Activated naive CD8-positive, alpha-beta T cell treated with anti-CD3 and anti-CD28 coated beads, Interleukin-2, amount 10 ng/mL, durations not matched to agents 7 days and 5 days (primary cell): ENCODE measurements at regions not wholly inside any gene's neighbourhood (a gene's known extent, or its start where the extent isn't known, plus 50 kb on each side); places are given as distances from the start of the nearest gene placed in this dataset.
"Not testable (repeated sequence)": the region's sequence is repeated elsewhere in the genome, so short reads cannot be mapped to it uniquely, and the experiment has no call there.

Experiments used
- ATAC-seq: fragments of 150-1000 bp; cut with Tn5 transposase; one replicate; pipeline ENCODE4 v1.10.0; 2021; ENCODE audit warnings: low read depth, moderate library complexity
- POLR2A ChIA-PET: fragments of 350-600 bp; sonication (Branson Sonifier 250); formaldehyde crosslinking; loops from one replicate; lab custom pipeline; 2021; ENCODE audit warnings: antibody characterized with exemption; lab: Charles Lee
- DNase-seq: peaks from one replicate; pipeline ENCODE4 v3.0.0; 2021
- H3K27ac Mint-ChIP-seq: one replicate; pipeline ENCODE4 v1.8.0; 2022; ENCODE audit warnings: mild to moderate bottlenecking, mixed read lengths
- H3K27me3 Mint-ChIP-seq: one replicate; pipeline ENCODE4 v1.8.0; 2022; ENCODE audit warnings: mild to moderate bottlenecking, moderate library complexity, mixed read lengths
- H3K36me3 Mint-ChIP-seq: one replicate; pipeline ENCODE4 v1.8.0; 2021; ENCODE audit warnings: mild to moderate bottlenecking, mixed read lengths
- H3K4me1 Mint-ChIP-seq: one replicate; pipeline ENCODE4 v1.8.0; 2021; ENCODE audit warnings: mixed read lengths
- H3K4me3 Mint-ChIP-seq: one replicate; pipeline ENCODE4 v1.8.0; 2022; ENCODE audit warnings: mild to moderate bottlenecking, moderate library complexity, mixed read lengths
- H3K9me3 Mint-ChIP-seq: one replicate; pipeline ENCODE4 v1.8.0; 2021; ENCODE audit warnings: mixed read lengths

- Mint-ChIP-seq H3K4me1 (no peaks in the 10 kb centered on the region), H3K4me3 (no peak overlapping the region), H3K9me3 (peaks cover 6% of the 10 kb centered on the region), H3K36me3 (no peaks in the 10 kb centered on the region), H3K27ac (no peak overlapping the region), H3K27me3 (peaks cover 9% of the 10 kb centered on the region)
- ATAC-seq (no peak), DNase-seq (no peak)
- POLR2A ChIA-PET: no interaction called here
These were observed 201.9 kb upstream of the APCDD1 start for GRCh38 chr18:10252494-10252893.

- Mint-ChIP-seq H3K4me1 (no peaks in the 10 kb centered on the region), H3K27me3 (peaks cover 9% of the 10 kb centered on the region), H3K27ac (no peak overlapping the region)
These were observed 201.3 kb upstream of the APCDD1 start for GRCh38 chr18:10252952-10253705.

GRCh38 chr18:10256276-10256675 lies 198.2 kb upstream of the APCDD1 start:
- H3K4me1 Mint-ChIP-seq, H3K4me3 Mint-ChIP-seq, H3K9me3 Mint-ChIP-seq, POLR2A ChIA-PET, H3K36me3 Mint-ChIP-seq, DNase-seq, H3K27ac Mint-ChIP-seq, ATAC-seq: not testable (repeated sequence)
- peaks cover 11% of the 10 kb centered on the region for H3K27me3 Mint-ChIP-seq

More at GRCh38 chr18:10252952-10253705, 201.3 kb upstream of the APCDD1 start:
- POLR2A ChIA-PET: no interaction called here
- DNase-seq (no peak), ATAC-seq (no peak)
- no peaks in the 10 kb centered on the region for H3K36me3 Mint-ChIP-seq
- H3K4me3 Mint-ChIP-seq: no peak overlapping the region
- H3K9me3 Mint-ChIP-seq: peaks cover 6% of the 10 kb centered on the region

GRCh38 chr18:10258836-10259474 lies 195.5 kb upstream of the APCDD1 start:
- H3K9me3 Mint-ChIP-seq: peaks cover 3% of the 10 kb centered on the region
- H3K27me3 Mint-ChIP-seq: peaks cover 8% of the 10 kb centered on the region
- DNase-seq: no peak
- peaks cover 5% of the 10 kb centered on the region for H3K4me1 Mint-ChIP-seq
- no peaks in the 10 kb centered on the region for H3K36me3 Mint-ChIP-seq
- ATAC-seq: no peak
- H3K4me3 Mint-ChIP-seq: no peak overlapping the region
- no peak overlapping the region for H3K27ac Mint-ChIP-seq
- POLR2A ChIA-PET: no interaction called here

GRCh38 chr18:10259901-10260300 lies 194.5 kb upstream of the APCDD1 start:
- Mint-ChIP-seq H3K9me3 (peaks cover 3% of the 10 kb centered on the region), H3K4me1 (peaks cover 5% of the 10 kb centered on the region), H3K36me3 (no peaks in the 10 kb centered on the region), H3K27ac (no peak overlapping the region), H3K27me3 (peaks cover 7% of the 10 kb centered on the region), H3K4me3 (no peak overlapping the region)
- POLR2A ChIA-PET: no interaction called here
- DNase-seq (no peak), ATAC-seq (no peak)

- DNase-seq: no peak
- H3K9me3 Mint-ChIP-seq: peaks cover 3% of the 10 kb centered on the region
- POLR2A ChIA-PET: no interaction called here
- H3K27me3 Mint-ChIP-seq: peaks cover 2% of the 10 kb centered on the region
- no peak overlapping the region for H3K27ac Mint-ChIP-seq
- no peak for ATAC-seq
- H3K4me1 Mint-ChIP-seq: peaks cover 7% of the 10 kb centered on the region
- no peaks in the 10 kb centered on the region for H3K36me3 Mint-ChIP-seq
- no peak overlapping the region for H3K4me3 Mint-ChIP-seq
These were observed 192.8 kb upstream of the APCDD1 start for GRCh38 chr18:10261344-10262276.

- H3K4me1 Mint-ChIP-seq: peaks cover 7% of the 10 kb centered on the region
- ATAC-seq: no peak
- no peaks in the 10 kb centered on the region for H3K9me3 Mint-ChIP-seq
These were observed 191.9 kb upstream of the APCDD1 start for GRCh38 chr18:10262566-10262965.

GRCh38 chr18:10264260-10264659 lies 190.2 kb upstream of the APCDD1 start:
- no peak overlapping the region for H3K27ac Mint-ChIP-seq
- POLR2A ChIA-PET: no interaction called here
- DNase-seq (no peak), ATAC-seq (no peak)
- peaks cover 7% of the 10 kb centered on the region for H3K4me1 Mint-ChIP-seq
- H3K4me3 Mint-ChIP-seq: no peak overlapping the region
- H3K9me3 Mint-ChIP-seq: no peaks in the 10 kb centered on the region
- H3K27me3 Mint-ChIP-seq: no peaks in the 10 kb centered on the region
- H3K36me3 Mint-ChIP-seq: no peaks in the 10 kb centered on the region

More at GRCh38 chr18:10262566-10262965, 191.9 kb upstream of the APCDD1 start:
- no peak for DNase-seq
- Mint-ChIP-seq H3K27ac (no peak overlapping the region), H3K4me3 (no peak overlapping the region), H3K36me3 (no peaks in the 10 kb centered on the region), H3K27me3 (peaks cover 2% of the 10 kb centered on the region)
- POLR2A ChIA-PET: no interaction called here

GRCh38 chr18:10265560-10266333 lies 188.7 kb upstream of the APCDD1 start:
- H3K27me3 Mint-ChIP-seq: no peaks in the 10 kb centered on the region
- peaks cover 7% of the 10 kb centered on the region for H3K4me1 Mint-ChIP-seq
- H3K36me3 Mint-ChIP-seq: no peaks in the 10 kb centered on the region
- ATAC-seq (no peak), DNase-seq (no peak)
- no peak overlapping the region for H3K4me3 Mint-ChIP-seq
- H3K9me3 Mint-ChIP-seq: no peaks in the 10 kb centered on the region
- no peak overlapping the region for H3K27ac Mint-ChIP-seq
- POLR2A ChIA-PET: no interaction called here

- H3K4me3 Mint-ChIP-seq: no peak overlapping the region
These were observed 188.2 kb upstream of the APCDD1 start for GRCh38 chr18:10266334-10266590.

GRCh38 chr18:10269261-10269660 lies 185.2 kb upstream of the APCDD1 start:
- POLR2A ChIA-PET: no interaction called here
- no peaks in the 10 kb centered on the region for H3K9me3 Mint-ChIP-seq
- H3K27me3 Mint-ChIP-seq: no peaks in the 10 kb centered on the region
- no peak overlapping the region for H3K27ac Mint-ChIP-seq
- H3K4me1 Mint-ChIP-seq: peaks cover 3% of the 10 kb centered on the region
- no peak for DNase-seq
- H3K36me3 Mint-ChIP-seq: no peaks in the 10 kb centered on the region
- no peak for ATAC-seq
- H3K4me3 Mint-ChIP-seq: no peak overlapping the region

More at GRCh38 chr18:10266334-10266590, 188.2 kb upstream of the APCDD1 start:
- no peaks in the 10 kb centered on the region for H3K36me3 Mint-ChIP-seq
- POLR2A ChIA-PET: no interaction called here
- peaks cover 6% of the 10 kb centered on the region for H3K4me1 Mint-ChIP-seq
- ATAC-seq: no peak
- DNase-seq: no peak
- H3K27ac Mint-ChIP-seq: no peak overlapping the region
- no peaks in the 10 kb centered on the region for H3K27me3 Mint-ChIP-seq
- no peaks in the 10 kb centered on the region for H3K9me3 Mint-ChIP-seq

- Mint-ChIP-seq H3K4me3 (no peak overlapping the region), H3K4me1 (peaks cover 3% of the 10 kb centered on the region), H3K27me3 (no peaks in the 10 kb centered on the region), H3K36me3 (no peaks in the 10 kb centered on the region), H3K9me3 (no peaks in the 10 kb centered on the region), H3K27ac (no peak overlapping the region)
- DNase-seq: no peak
- ATAC-seq: no peak
- POLR2A ChIA-PET: no interaction called here
These were observed 184.3 kb upstream of the APCDD1 start for GRCh38 chr18:10270151-10270571.

- POLR2A ChIA-PET: no interaction called here
- Mint-ChIP-seq H3K27ac (no peak overlapping the region), H3K4me3 (no peak overlapping the region), H3K9me3 (no peaks in the 10 kb centered on the region), H3K4me1 (no peaks in the 10 kb centered on the region), H3K36me3 (no peaks in the 10 kb centered on the region), H3K27me3 (no peaks in the 10 kb centered on the region)
- ATAC-seq (no peak), DNase-seq (no peak)
These were observed 183.0 kb upstream of the APCDD1 start for GRCh38 chr18:10271481-10271880.
